NT2/D1 (cell line): ENCODE measurements at regions not wholly inside any gene's neighbourhood (a gene's known extent, or its start where the extent isn't known, plus 50 kb on each side); places are given as distances from the start of the nearest gene placed in this dataset.
"Not testable (repeated sequence)": the region's sequence is repeated elsewhere in the genome, so short reads cannot be mapped to it uniquely, and the experiment has no call there.

Experiments
- DNase-seq: peaks from one replicate; pipeline ENCODE4 v3.0.0-alpha.2; 2011; ENCODE audit warnings: low read depth, low spot score
- H3K27me3 ChIP-seq: 2 replicates; pipeline ENCODE4 v1.6.0; 2011; ENCODE audit warnings: mild to moderate bottlenecking; ENCODE audit not compliant: insufficient read length, insufficient read depth
- H3K36me3 ChIP-seq: 2 replicates; pipeline ENCODE4 v1.6.1; 2011; ENCODE audit warnings: mild to moderate bottlenecking, low read length, mixed read lengths; ENCODE audit not compliant: insufficient read depth, insufficient read length
- H3K4me1 ChIP-seq: 2 replicates; pipeline ENCODE4 v1.5.1; 2011; ENCODE audit not compliant: insufficient read depth, insufficient read length
- H3K4me3 ChIP-seq: 2 replicates; pipeline ENCODE4 v1.5.1; 2011; ENCODE audit warnings: low read depth; ENCODE audit not compliant: insufficient read length
- H3K9ac ChIP-seq: 2 replicates; pipeline ENCODE4 v1.6.0; 2011; ENCODE audit warnings: low read depth; ENCODE audit not compliant: insufficient read length
- H3K9me3 ChIP-seq: 2 replicates; pipeline ENCODE4 v1.5.1; 2011; ENCODE audit warnings: mild to moderate bottlenecking, low read length; ENCODE audit not compliant: insufficient read depth
- SUZ12 ChIP-seq: IDR thresholded peaks from 2 replicates; pipeline ENCODE4 v1.6.1; 2011; ENCODE audit not compliant: insufficient read length, insufficient read depth; ENCODE audit errors: extremely low read depth
- YY1 ChIP-seq: IDR thresholded peaks from 2 replicates; pipeline ENCODE4 v1.6.1; 2011; ENCODE audit not compliant: insufficient read length, insufficient read depth
- ZNF274 ChIP-seq: IDR thresholded peaks from 2 replicates; pipeline ENCODE4 v1.6.1; 2011; ENCODE audit warnings: mild to moderate bottlenecking, low read depth, low read length

- DNase-seq: no peak
- H3K4me3 ChIP-seq: no peak overlapping the region
- no peaks in the 10 kb centered on the region for H3K36me3 ChIP-seq
- TF ChIP-seq YY1: no peak
- TF ChIP-seq ZNF274: no peak
- TF ChIP-seq SUZ12: no peak
- peaks cover 19% of the 10 kb centered on the region; the same call in 1 of the 2 replicates for H3K9me3 ChIP-seq
- no peak overlapping the region for H3K9ac ChIP-seq
- peaks cover 17% of the 10 kb centered on the region for H3K4me1 ChIP-seq
- no peaks in the 10 kb centered on the region for H3K27me3 ChIP-seq
Measured at GRCh38 chr4:3639613-3640586, 107.7 kb upstream of the LRPAP1 start.

DNA sequence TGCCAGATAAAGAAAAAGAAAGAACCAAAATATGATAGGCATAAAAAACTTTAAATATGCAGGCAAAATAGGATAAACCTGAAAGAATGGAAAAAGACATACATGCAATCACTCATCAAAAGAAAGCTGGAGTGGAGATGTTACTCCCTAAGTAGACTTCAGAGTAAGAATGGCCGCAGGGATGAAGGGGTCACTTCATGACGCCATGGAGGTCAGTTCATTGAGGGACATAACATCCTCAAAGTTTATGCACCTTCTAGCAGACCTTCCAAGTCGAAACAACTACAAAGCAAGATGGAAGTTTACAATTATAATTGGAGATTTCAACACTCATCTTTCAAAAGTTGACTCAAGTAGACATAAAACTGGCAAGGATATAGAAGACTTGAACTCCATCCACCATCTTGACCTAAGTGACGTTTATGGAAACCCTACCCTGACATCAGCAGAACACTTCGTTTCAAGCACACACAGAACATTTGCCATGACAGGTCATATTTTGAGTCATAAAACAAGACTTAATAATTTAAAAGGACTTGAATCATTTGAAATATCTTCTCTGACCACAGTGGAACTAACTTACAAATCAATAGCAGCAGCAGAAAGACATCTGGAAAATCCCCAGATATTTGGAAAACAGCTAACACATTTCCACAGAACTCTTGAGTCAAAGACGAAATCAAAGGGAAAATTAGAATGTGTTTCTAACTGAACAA is 106.0 kb upstream of the LRPAP1 start:
- peaks cover 10% of the 10 kb centered on the region for H3K4me1 ChIP-seq
- no peak for DNase-seq
- H3K27me3 ChIP-seq: no peaks in the 10 kb centered on the region
- H3K9me3 ChIP-seq: peaks cover 19% of the 10 kb centered on the region; the same call in 1 of the 2 replicates
- no peaks in the 10 kb centered on the region for H3K36me3 ChIP-seq
- TF ChIP-seq SUZ12: no peak
- TF ChIP-seq YY1: no peak
- TF ChIP-seq ZNF274: no peak
- no peak overlapping the region for H3K9ac ChIP-seq
- H3K4me3 ChIP-seq: no peak overlapping the region

GRCh38 chr4:3637326-3638016 is 105.2 kb upstream of the LRPAP1 start:
- DNase-seq: no peak
- Histone ChIP-seq H3K36me3 (no peaks in the 10 kb centered on the region), H3K9me3 (peaks cover 19% of the 10 kb centered on the region; the same call in 1 of the 2 replicates), H3K4me1 (peaks cover 5% of the 10 kb centered on the region), H3K4me3 (no peak overlapping the region), H3K27me3 (no peaks in the 10 kb centered on the region), H3K9ac (no peak overlapping the region)
- TF ChIP-seq YY1: no peak
- no peak for TF ChIP-seq ZNF274
- no peak for TF ChIP-seq SUZ12

GRCh38 chr4:3636646-3637320 is 104.6 kb upstream of the LRPAP1 start:
- H3K27me3 ChIP-seq: no peaks in the 10 kb centered on the region
- no peak for TF ChIP-seq ZNF274
- no peak overlapping the region for H3K9ac ChIP-seq
- H3K4me1 ChIP-seq: peaks cover 5% of the 10 kb centered on the region
- H3K36me3 ChIP-seq: no peaks in the 10 kb centered on the region
- no peak overlapping the region for H3K4me3 ChIP-seq
- no peak for DNase-seq
- H3K9me3 ChIP-seq: peaks cover 19% of the 10 kb centered on the region; the same call in 1 of the 2 replicates

- peaks cover 19% of the 10 kb centered on the region; the same call in 1 of the 2 replicates for H3K9me3 ChIP-seq
- not testable (repeated sequence) for H3K4me3 ChIP-seq, H3K27me3 ChIP-seq, H3K36me3 ChIP-seq, H3K4me1 ChIP-seq, H3K9ac ChIP-seq, DNase-seq
Measured at GRCh38 chr4:3636020-3636419, 103.8 kb upstream of the LRPAP1 start.

DNA sequence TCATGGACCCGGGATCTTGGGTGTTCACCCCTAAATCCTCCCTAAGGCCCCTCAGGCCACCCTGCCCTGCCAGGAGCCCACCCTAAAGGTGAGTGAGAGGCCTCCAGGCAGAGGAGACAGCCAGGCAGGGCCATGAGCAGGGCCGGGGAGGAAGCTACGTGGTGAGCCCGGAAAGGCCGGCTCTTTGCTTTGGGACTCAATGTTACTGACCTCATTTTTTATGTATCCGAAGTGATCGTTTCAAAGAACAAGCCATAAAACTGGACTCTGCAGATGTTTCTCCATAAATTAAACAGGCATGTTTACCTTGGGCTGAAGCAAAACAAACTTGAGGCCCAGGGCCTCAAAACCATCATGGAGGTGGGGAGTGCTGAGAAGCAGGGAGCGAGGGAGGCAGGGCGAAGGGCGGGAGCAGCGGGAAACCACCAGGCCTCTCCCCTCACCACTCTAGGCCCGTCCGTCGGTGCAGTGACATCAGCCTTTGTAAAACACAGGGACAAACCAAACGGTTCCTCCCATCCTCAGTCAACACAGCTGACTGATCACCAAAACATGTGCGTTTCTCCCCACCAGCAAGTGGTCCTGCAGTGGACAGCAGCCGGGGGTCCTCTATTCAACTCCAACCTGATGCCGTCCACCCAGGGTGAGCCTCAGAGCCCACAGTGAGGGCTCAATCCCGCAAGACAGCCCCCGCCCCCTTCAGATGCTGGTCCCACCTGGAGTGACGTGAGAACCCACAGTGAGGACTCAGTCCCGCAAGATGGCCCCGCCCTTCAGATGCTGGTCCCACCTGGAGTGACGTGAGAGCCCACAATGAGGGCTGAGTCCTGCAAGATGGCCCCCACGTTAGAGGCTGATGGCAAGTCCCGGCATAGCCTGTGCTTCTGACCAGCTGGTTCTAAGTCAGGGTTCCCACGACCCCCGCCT is 102.9 kb upstream of the LRPAP1 start:
- peaks cover 19% of the 10 kb centered on the region; the same call in 1 of the 2 replicates for H3K9me3 ChIP-seq
- H3K27me3 ChIP-seq: no peaks in the 10 kb centered on the region
- peaks cover 7% of the 10 kb centered on the region for H3K4me1 ChIP-seq
- DNase-seq: no peak
- no peak overlapping the region for H3K9ac ChIP-seq
- no peak overlapping the region for H3K4me3 ChIP-seq
- TF ChIP-seq ZNF274 (no peak), SUZ12 (no peak), YY1 (no peak)
- no peaks in the 10 kb centered on the region for H3K36me3 ChIP-seq
